Endothelial cell of umbilical vein (primary cell): ENCODE measurements at regions not wholly inside any gene's neighbourhood (a gene's known extent, or its start where the extent isn't known, plus 50 kb on each side); places are given as distances from the start of the nearest gene placed in this dataset.

Experiments
- CTCF ChIP-seq, 2 donors: IDR thresholded peaks; 1 replicate in 1 of 2; 2 replicates in 1 of 2; pipeline ENCODE4 v1.5.1; 2011; ENCODE audit warnings: low read length in 2 of 2, mild to moderate bottlenecking in 2 of 2, moderate library complexity in 2 of 2, control low read depth in 1 of 2, inconsistent platforms in 1 of 2, low read depth in 1 of 2; ENCODE audit not compliant: insufficient read depth in 1 of 2; ENCODE audit errors: extremely low read depth in 1 of 2
- EZH2 ChIP-seq: IDR thresholded peaks from 2 replicates; pipeline ENCODE4 v1.6.1; 2012; ENCODE audit warnings: borderline replicate concordance, low read depth, mild to moderate bottlenecking, moderate library complexity, low read length, inconsistent platforms; ENCODE audit not compliant: severe bottlenecking
- GATA2 ChIP-seq: IDR thresholded peaks from 2 replicates; pipeline ENCODE4 v1.7.0; 2011; ENCODE audit warnings: low read depth, mild to moderate bottlenecking, moderate library complexity, mixed read lengths, low read length; ENCODE audit not compliant: insufficient read length, insufficient read depth
- JUN ChIP-seq: IDR thresholded peaks from 2 replicates; pipeline ENCODE4 v1.6.1; 2011; ENCODE audit warnings: borderline replicate concordance, low read depth; ENCODE audit not compliant: insufficient read length, insufficient read depth
- MYC ChIP-seq: IDR thresholded peaks from one replicate; pipeline ENCODE4 v1.6.1; 2011; ENCODE audit warnings: mild to moderate bottlenecking, low read depth, low read length
- POLR2A ChIP-seq: IDR thresholded peaks from 2 replicates; pipeline ENCODE4 v1.6.1; 2012; ENCODE audit warnings: low read depth, mild to moderate bottlenecking, control low read depth, low read length
- POLR2AphosphoS5 ChIP-seq: IDR thresholded peaks from 2 replicates; pipeline ENCODE4 v1.6.1; 2012; ENCODE audit warnings: low read depth, mild to moderate bottlenecking, control low read depth, low read length, moderate library complexity; ENCODE audit not compliant: insufficient read depth

GRCh38 chr7:41466760-41467384 is 236.0 kb downstream of the INHBA start:
- no peak for TF ChIP-seq EZH2
- TF ChIP-seq CTCF (IDR thresholded peaks at IDR 0.05; ENCODE audit: extremely low read depth in 1 of 2, insufficient read depth in 1 of 2, low read depth in 1 of 2, low read length in 2 of 2) = no peak
- TF ChIP-seq POLR2AphosphoS5 = no peak
- no peak for TF ChIP-seq POLR2A
- TF ChIP-seq MYC = no peak
- no peak for TF ChIP-seq GATA2
- no peak for TF ChIP-seq JUN
